DMS 273 (cell line): ENCODE measurements at regions not wholly inside any gene's neighbourhood (a gene's known extent, or its start where the extent isn't known, plus 50 kb on each side); places are given as distances from the start of the nearest gene placed in this dataset.
"Not testable (repeated sequence)": the region's sequence is repeated elsewhere in the genome, so short reads cannot be mapped to it uniquely, and the experiment has no call there.

Source experiments
- DNase-seq: peaks from one replicate; lab custom pipeline; 2025; ENCODE audit not compliant: unreplicated experiment; lab: John Stamatoyannopoulos, UW

DNA sequence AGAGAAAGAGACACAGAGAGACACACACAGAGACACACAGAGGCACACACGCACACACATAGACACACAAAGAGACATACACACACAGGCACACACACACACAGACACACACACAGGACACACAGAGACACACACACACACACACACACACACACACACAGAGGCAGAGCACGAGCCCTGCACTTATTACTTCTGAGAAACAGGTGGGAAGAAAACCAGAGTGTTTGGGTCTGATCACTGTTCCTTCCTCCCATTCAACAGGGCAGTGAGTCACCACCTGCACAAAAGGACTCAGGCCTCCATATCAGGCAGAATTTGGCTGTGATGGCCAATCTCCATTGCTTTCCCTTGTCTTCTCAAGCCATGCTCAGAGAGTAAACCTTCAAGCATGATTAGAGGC lies 285.0 kb downstream of the ANAPC1 start:
- DNase-seq: not testable (repeated sequence)

DNA sequence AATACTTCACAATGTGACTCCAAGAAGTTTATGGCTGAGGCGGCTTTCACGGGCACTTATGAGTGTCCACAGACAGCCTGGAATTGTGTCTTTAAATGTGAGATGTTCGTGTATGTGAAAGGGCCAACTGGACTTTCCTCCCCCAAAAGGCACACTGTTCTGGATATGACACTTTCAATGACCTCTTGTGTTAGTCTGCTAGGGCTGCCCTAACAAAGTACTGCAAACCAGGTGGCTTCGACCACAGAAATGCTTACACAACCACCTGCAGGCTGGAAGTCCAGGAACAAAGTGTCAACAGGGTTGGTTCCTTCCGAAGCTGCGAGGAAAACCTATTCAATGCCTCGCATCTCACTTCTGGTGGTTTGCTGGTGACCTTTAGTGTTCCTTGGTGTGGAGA lies 281.7 kb downstream of the ANAPC1 start:
- not testable (repeated sequence) for DNase-seq

DNA sequence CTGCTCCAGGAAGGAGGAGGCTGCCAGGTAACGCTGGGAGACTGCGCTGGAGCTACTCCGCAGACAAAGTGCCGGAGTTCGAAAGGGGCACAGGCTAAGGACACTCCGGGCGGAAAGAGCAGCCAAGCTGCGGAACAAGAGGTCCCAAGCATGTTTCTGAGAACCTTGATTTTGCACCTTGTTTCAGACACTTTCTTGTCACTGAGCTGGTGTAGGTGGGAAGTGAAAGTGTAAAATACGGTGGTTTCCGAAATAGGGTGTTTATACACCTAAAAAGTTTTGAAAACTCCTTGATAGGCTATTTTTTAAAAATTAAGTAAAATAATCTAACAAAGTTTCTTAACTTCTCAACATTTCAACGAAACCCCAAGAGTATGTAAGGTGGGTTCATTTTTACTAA lies 278.2 kb downstream of the ANAPC1 start:
- not testable (repeated sequence) for DNase-seq

DNA sequence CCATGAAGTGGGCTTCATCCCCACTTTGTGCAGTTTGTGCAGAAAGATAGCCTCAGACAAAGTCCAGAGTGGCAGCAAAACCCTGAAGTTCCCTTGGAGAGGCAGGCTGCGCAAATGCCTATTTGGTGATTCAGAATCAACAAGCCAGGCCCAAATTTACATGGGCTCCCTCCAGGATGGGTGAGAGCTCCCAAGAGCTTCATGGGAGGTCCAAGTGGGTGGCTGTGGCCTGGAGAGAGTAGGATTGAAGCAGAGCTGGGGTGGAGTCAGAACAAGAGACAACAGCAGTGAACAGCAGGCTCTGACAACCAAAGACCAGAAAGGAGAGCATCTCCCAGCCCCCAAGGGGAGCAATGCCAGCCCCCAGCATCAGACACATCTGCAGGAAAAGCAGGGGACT lies 277.4 kb downstream of the ANAPC1 start:
- not testable (repeated sequence) for DNase-seq

DNA sequence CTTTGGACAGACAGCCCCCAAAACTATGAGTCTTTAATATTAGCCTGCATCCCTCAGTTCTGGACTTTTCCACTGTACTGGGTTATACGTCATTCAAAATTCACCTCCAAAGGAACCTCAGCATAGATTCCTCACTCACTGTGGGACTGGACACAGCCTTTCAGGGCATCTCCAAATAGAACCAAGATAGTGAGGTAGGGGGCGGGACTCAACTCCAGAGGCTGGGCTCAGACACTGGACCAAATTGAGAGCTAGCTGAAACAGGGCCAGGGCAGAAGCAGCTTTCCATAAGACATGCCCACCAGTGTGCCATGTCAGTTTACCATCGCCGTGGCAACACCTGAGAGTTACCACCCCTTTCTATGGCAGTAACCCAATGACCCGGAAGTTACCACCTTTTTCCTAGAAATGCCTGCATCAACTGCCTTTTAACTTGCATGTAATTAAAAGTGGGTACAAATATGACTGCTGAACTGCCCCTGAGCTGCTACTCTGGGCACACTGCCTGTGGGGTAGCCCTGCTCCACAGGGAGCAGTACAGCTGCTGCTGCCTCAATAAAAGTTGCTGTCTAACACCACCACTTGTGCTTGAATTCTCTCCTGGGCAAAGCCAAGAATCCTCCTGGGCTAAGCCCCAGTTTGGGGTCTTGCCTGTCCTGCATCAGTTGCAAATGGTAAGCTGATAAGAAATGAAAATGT lies 274.7 kb downstream of the ANAPC1 start:
- DNase-seq: not testable (repeated sequence)

DNA sequence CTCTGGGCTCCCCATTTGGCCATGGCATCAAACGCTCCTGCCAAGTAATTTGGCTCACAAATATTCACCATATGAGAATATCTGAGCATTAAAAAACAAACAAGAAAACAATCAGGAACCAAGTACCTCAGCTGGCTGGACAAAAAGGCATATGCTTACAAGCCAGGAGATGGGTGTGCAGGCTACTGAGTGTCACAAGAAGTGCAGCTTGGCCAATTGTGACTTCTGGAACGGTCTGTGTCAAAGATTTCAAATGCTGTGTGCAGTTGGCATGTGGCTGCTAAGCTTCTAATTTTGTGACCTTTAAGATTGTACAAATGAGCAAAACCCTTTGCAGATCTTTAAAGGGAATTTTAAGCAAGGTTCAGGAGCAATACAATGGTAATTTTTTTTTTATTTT lies 274.0 kb downstream of the ANAPC1 start:
- DNase-seq: not testable (repeated sequence)

DNA sequence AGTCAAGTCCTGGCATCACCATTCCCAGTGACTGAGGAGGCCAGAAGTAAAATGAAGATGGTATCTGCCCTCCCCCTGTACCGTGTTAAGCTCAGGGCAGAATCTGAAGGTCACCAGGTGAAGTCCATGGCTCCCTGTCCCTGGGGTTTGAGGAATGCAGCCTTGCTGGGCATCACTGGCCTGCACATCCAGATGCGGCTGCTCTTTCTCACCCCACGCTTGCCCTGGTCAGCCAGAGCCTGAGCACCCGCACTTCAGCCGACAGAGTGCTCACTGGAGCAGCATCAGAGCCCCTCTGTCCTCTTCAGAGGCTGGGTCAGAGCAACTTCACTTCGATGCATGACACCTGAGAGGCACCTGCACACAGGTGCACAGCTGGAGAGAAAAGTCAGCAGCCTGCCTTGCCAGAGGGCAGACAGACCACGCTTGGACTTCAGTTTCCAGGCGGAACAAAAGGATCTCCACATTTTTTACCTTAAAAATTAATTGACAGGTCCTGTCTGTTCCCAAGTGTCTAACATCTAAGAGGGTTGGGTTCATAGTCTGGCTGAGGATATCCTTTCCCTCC lies 267.3 kb downstream of the ANAPC1 start:
- DNase-seq: no peak

DNA sequence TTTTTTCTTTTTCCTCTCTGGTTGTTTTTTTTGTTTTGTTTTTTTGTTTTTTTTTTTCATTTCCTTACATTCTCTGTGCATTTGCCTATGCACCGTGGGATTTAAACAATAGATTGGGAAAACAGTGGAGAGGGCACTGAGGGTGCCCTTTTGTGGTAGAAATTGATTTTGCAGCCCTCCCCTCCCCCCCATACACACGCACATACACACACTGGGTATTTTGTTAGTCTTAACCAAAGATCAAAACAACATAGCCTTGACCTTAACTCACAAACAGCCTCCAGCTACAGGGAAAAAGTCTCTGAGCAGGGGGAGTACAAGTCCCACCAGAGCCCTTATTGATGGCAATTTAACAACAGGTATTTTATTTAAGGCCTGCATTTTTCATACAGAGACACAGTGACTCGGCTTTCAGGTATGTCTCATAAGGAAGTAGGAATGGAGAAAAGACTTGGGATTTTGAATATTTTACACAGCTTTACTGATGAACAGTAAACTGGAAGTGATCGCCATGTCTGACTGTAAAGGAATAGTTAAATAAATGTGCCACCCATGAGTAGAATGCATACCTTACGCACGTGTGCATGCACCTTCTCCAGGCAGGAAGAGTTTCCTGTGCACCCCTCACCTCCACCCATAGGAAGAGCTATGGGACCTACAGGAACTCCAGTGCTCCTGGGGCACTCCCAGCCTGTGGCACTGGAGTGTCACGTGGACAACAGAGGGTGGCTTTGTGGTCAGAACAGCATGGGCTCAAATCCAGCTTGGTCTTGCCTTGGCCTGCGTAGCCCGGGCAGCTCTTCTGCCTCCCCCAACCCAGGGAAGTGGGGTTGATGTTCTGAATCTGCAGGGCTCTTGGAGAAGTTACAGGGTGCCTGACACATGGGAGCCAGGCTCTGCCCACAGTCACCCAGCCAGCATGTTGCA lies 266.4 kb downstream of the ANAPC1 start:
- no peak for DNase-seq

DNA sequence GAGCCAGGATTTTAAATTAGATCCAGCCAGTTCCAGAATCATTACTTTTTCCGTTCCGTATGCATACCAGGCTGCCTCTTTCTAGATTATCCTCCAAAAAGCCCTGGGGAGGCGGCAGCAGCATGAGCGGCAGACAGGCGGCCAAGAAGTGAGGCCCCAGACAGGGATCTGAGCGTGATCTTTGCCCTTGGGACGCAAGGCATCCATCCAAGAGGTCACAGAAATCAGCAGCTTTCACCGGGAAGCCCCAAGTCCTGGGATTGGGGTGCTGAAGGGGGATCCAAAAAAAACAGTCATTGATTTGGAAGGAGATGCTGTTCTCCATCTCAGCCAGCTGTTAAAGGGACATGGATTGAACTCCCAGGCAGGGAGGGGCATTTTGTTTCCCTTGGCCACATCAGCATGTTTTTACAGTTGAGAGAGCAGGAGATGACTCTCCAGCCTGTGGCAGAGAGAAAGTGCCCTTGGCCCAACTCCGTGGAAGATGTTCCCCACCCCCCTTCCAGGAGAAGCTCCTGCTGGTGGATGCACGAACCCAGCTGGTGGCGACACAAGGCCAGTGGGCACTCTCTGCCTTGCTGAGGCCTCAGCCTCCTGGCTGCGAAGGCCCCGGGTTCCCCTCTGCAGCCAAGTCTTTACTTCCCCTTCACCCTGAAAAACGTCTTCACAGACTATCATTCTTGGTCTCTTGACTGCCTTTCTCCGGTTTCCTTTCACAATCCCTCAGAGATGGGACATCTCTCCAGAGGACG lies 265.6 kb downstream of the ANAPC1 start:
- DNase-seq: no peak

DNA sequence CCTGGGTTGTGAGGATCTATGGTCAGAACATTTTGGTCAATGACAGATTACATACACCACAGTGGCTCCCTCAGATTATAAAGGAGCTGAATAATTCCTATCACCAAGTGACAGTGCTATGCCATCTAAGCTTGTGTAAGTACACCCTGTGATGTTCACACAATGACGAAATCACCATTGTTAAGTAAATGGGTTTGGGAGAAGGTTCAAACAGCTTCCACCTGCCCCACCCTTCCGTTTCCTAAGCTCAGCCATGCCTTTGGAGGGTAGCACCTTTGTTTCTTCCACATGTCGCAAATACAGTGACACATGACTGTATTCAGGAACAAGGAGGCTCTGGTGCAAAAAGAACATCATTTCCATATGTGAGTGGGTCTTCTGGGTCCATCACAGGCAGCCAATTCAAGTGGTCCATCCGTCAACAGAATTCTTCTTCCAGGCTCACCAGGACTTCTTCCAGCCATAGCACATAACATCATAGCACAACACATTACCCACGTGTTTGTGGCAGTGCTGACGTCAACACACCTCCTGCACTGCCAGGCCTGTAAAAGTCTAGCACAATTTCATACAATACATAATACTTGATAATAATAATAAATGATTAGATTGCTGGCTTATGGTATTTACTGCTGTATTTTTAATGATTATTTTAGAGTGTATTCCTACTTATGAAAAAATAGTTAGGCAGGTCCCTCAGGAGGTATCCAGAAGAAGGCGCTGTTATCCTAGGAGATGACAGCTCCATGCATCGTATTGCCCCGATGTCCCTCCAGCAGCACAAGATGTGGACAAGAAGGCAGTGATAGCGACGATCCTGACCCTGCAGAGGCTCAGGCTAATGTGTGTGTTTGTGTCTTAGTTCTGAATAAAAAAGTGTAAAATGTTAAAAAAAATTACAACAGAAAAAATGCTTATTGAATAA lies 264.8 kb downstream of the ANAPC1 start:
- DNase-seq: no peak

DNA sequence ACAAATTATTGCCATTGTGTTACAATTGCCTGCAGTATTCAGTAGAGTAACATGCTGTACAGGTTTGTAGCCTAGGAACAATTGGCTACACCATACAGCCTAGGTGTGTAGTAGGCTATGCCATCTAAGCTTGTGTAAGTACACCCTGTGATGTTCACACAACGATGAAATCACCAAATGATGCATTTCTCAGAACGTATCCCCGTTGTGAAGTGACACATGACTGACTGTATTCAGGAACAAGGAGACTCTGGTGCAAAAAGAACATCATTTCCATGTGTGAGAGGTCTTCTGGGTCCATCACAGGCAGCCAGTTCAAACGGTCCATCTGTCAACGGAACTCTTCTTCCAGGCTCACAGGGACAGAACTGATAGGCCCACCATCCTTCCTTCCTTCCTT lies 263.7 kb downstream of the ANAPC1 start:
- DNase-seq: no peak

DNA sequence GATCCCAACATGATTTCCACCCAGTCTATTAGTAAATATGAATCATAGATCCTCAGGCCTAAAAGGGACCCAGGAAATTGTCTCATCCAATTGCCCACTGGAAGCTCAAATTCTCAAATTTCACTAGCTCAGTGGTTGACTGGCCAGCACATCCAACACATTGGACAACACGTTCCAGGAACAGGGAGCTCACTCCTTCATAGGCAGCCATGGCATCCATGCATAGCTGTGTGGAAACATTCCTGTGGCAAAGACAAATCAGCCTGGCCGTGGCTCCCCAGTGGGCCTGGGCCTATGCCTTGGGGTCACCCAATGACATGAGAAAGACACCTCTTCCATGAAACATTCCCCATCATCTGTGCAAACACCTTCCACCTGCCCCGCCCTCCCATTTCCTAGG lies 261.1 kb downstream of the ANAPC1 start:
- no peak for DNase-seq

DNA sequence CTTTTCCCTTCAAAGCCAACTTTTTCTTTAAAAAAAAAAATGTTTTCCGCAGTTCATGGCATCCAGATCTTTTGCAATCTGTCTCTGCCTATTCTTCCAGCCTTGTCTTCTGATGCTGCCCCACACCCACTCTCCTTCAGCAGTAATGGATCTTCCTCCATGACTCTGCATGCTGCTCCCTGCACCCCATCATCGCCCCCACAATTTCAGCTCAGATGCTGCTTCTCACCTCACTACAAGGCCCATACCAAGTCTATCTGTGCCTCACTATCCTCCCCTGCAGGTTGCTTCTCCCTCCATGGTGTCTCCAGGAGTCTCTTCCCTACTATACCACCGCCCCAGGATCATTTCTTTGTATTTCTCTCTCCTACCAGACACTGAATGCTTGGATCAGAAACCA lies 260.6 kb downstream of the ANAPC1 start:
- no peak for DNase-seq

DNA sequence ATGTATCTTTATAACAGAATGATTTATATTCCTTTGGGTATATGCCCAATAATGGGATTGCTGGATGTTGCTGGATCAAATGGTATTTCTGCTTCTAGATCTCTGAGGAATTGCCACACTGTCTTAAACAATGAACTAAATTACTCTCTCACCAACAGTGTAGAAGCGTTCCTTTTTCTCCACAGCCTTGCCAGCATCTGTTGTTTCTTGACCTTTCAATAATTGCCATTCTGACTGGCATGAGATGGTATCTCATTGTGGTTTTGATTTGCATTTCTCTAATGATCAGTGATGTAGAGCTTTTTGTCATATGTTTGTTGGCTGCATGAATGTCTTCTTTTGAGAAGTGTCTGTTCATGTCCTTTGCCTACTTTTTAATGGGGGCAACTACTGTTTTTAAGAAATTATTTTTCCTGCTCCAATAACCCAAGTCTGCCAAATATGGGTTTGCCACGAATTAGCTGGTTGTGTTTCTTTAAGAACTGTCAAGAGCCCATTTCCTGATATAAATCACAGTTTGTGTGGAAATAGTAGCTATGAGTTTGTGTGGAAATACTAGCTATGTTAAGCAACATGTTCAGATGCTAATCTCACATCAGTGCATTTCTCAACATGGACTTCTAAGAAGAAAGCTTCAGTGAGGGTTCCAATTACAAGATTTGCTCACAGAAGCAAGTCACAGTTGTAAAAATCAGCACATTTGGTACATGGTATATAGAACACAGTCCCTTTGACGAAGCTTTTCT lies 259.4 kb downstream of the ANAPC1 start:
- peak; percentile 8 for DNase-seq

DNA sequence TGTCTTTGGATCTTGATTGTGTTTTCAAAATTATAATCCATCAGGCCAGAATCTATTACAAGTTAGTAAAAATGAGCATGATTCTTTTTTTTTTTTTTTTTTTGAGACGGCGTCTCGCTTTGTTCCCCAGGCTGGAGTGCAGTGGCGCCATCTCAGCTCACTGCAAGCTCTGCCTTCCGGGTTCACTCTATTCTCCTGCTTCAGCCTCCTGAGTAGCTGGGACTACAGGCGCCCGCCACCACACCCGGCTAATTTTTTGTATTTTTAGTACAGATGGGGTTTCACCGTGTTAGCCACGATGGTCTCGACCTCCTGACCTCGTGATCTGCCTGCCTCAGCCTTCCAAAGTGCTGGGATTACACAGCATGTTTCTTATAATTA lies 258.8 kb downstream of the ANAPC1 start:
- DNase-seq: not testable (repeated sequence)

DNA sequence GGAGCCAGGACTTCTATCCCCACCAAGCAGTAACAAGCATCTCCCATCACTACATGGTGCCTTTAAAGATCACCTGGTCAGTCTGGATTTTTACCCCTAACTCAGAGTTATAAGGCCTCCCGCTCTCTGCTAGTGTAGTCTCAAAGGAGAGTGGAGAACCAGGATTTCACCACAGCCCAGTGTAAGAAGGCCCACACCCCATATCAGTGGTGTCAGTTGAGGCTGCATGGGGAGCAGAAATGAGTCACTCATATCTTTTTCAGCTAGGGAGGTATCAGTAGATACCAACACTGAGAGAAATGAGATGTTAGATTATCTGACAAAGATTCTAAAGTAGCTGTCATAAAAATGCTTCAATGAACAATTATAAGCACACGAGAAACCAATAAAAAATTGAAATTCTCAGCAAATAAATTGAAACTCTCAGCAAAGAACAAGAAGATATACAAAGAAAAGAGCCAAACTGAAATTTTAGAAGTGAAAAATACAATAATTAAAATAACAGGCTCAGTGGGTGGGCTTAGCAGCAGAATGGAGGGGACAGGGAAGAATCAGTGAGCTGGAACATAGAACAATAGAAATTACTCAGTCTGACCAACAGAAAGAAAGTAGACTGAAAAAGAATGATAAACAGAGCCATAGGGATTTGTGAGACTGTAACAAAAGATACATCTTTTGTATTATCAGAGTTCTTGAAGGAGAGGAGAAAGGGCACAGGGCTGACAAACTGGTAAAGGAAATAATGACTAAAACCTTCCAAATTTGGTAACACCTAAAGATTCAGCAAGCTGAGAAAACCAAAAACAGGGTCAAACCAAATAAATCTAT lies 257.7 kb downstream of the ANAPC1 start:
- DNase-seq: no peak

DNA sequence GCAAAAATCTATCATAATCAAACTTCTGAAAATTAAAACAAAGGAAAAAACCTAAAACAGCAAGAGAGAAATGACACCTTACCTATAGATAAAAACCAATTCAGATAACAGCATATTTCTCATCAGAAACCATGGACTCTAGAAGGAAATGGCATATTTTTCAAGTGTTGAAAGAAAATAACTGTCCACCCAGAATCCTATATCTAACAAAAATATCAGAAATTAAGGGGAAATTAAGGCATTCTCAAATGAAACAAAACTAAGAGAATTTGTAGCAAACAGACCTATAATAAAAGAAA lies 257.2 kb downstream of the ANAPC1 start:
- no peak for DNase-seq

DNA sequence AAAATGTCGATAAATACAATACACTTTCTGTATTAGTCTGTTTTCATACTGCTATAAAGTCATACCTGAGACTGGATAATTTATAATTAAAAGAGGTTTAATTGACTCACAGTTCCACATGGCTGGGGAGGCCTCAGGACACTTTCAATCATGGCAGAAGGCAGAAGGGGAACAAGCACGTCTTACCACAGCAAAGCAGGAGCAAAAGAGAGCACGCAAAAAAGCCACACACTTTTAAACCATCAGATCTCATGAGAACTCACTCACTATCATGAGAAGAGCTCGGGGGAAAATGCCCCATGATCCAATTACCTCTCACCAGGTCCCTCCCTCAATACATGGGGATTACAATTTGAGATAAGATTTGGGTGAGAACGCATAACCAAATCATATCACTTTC lies 256.7 kb downstream of the ANAPC1 start:
- DNase-seq: no peak

DNA sequence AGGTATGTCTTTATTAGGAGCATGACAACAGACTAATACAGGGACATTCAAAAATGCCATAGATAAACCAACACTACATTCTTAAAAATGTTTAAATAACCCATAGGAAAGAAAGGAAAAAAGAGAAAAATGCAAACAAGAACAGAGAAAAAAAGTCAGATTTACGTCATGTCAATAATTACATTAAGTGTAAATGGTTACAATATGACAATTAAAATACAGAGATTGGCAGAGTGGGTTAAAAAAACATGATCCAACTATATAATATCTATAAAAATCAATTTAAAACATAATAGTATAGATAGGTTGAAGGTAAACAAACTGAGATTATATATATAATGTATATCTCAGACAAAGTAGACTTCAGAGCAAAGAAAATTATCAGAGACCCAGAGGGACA lies 255.8 kb downstream of the ANAPC1 start:
- DNase-seq: no peak
